NB4 (cell line): ENCODE measurements at regions not wholly inside any gene's neighbourhood (a gene's known extent, or its start where the extent isn't known, plus 50 kb on each side); places are given as distances from the start of the nearest gene placed in this dataset.

ENCODE experiments used
- DNase-seq: peaks from one replicate; pipeline ENCODE4 v3.0.0; 2010; ENCODE audit warnings: low read depth
- H3K4me3 ChIP-seq: one replicate; pipeline ENCODE4 v1.5.1; 2011; ENCODE audit warnings: mild to moderate bottlenecking, low read depth, low read length, moderate library complexity
- CTCF ChIP-seq: IDR thresholded peaks from one replicate; pipeline ENCODE4 v1.5.1; 2012; ENCODE audit warnings: low read depth, low read length
- MYC ChIP-seq: IDR thresholded peaks from 2 replicates; pipeline ENCODE4 v1.6.1; 2011; ENCODE audit warnings: low read depth, low read length
- POLR2A ChIP-seq: IDR thresholded peaks from 2 replicates; pipeline ENCODE4 v1.6.1; 2011; ENCODE audit warnings: mild to moderate bottlenecking; ENCODE audit not compliant: insufficient read length; ENCODE audit errors: extremely low read depth
- TF ChIP-seq, protein P1 (sequence below): IDR thresholded peaks from 2 replicates; pipeline ENCODE4 v1.6.1; 2011; ENCODE audit warnings: low read depth, low read length

- no peak overlapping the region for H3K4me3 ChIP-seq
- TF ChIP-seq, protein P1, sequence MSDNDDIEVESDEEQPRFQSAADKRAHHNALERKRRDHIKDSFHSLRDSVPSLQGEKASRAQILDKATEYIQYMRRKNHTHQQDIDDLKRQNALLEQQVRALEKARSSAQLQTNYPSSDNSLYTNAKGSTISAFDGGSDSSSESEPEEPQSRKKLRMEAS = no peak
- TF ChIP-seq CTCF (no peak), POLR2A (no peak), MYC (no peak)
- no peak for DNase-seq
These were observed 91.1 kb upstream of the CD180 start for GRCh38 chr5:67287510-67288268.

GRCh38 chr5:67286006-67286405 lies 89.4 kb upstream of the CD180 start:
- TF ChIP-seq POLR2A (no peak), CTCF (no peak), MYC (no peak)
- TF ChIP-seq, protein P1 = no peak
- no peak for DNase-seq

DNA sequence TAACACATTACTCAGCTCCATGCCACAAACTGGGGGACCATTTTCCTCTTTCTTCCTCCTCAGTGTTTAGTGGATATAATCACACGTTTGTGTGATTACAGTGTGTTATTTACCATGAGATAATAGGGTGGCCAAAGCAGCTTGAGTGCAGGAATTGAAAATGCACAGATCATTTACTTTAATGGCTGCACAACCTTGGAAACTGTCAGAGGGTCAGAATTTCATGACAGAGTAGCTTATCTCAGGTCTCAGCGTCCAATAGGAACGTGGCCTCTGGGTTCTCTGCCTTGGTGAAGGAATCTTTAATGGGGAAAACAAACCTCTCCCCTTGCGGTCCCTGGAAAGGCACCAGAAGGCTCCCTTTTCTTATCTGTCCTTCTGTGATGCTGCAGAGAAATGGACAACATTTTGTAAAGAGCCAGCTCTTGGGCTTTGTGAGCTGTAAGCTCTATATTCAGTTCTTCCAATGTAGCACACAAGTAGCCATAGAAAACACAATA lies 87.4 kb upstream of the CD180 start:
- H3K4me3 ChIP-seq = no peak overlapping the region
- DNase-seq = no peak
- no peak for TF ChIP-seq POLR2A
- TF ChIP-seq MYC = no peak
- TF ChIP-seq CTCF = no peak
- TF ChIP-seq, protein P1 = no peak

More at GRCh38 chr5:67286006-67286405, 89.4 kb upstream of the CD180 start:
- H3K4me3 ChIP-seq = no peak overlapping the region

GRCh38 chr5:67283275-67283987 lies 86.8 kb upstream of the CD180 start:
- TF ChIP-seq, protein P1 = no peak
- no peak for TF ChIP-seq MYC
- no peak for TF ChIP-seq CTCF
- TF ChIP-seq POLR2A = no peak
- H3K4me3 ChIP-seq = no peak overlapping the region
- DNase-seq = no peak

DNA sequence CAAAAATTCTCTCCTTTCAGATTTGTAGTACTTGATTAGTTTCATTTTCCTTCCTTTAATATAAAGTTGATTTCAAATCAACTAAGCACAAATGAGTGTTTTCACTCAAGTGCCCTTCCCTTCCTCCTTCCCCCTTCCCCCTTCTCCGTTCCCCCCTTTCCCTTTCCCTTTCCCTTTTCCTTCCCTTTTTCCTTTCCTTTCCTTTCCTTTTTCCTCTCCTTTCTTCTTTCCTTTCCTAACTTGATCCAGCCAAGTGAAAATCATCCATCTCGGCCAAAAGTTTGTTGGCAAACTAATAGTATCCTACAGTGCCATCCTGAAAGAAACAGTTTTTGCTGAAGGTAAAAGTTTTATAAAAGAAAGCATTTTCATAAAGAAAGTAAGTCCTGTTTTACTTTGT lies 85.3 kb upstream of the CD180 start:
- H3K4me3 ChIP-seq = no peak overlapping the region
- no peak for DNase-seq
- TF ChIP-seq CTCF (no peak), MYC (no peak), POLR2A (no peak)
- TF ChIP-seq, protein P1 = no peak
